ENCODE measurements at regions not wholly inside any gene's neighbourhood (a gene's known extent, or its start where the extent isn't known, plus 50 kb on each side); places are given as distances from the start of the nearest gene placed in this dataset.

DNA sequence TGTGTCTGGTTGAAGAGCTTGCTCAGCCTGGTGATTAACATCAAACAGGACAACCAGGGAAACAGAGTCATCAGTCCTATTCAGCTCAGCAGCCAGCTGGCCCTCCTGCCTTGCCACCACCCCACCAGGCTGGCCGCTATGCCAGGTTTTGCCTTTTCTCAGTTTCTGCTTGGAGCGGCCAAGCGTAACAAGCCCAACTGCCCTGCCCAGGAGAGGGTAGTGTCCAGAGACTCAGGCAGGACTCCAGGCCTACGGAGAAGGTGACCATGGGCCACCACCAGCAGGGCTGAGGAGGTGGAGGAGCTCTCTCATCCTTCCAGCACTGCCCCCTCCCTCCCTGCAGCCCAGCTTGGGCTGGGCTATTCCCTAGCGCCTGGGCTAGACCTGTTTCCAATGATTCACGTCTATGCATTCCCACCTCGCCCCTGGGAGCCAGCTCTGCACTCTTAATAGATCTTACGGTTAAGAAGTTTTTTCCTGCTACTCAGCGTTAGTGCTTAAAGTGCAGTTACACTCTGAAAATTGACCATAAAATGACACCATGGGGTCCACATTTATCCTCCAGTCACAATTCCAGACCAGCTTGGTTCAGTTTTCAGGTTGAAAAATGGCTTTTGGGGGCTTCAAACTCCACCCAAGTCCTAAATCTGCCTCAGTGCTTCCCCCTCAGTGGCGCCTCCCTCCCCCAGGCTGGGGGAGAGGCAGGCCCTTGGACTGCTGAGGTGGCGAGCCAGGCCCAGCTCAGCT lies 124.0 kb upstream of the PJA1 start:
- Mint-ChIP-seq H3K36me3 (no peaks in the 10 kb centered on the region), H3K9me3 (ENCODE audit: low read depth) (no peaks in the 10 kb centered on the region), H3K4me3 (no peak overlapping the region), H3K27me3 (no peaks in the 10 kb centered on the region), H3K27ac (no peak overlapping the region), H3K4me1 (no peaks in the 10 kb centered on the region)
- DNase-seq (no peak), ATAC-seq (no peak)
- CTCF ChIA-PET, result interaction anchor here (2.1 kb wide), 1 partner anchor 462 kb away, joined by 7 read pairs; no protein-coding TSS in a partner anchor

DNA sequence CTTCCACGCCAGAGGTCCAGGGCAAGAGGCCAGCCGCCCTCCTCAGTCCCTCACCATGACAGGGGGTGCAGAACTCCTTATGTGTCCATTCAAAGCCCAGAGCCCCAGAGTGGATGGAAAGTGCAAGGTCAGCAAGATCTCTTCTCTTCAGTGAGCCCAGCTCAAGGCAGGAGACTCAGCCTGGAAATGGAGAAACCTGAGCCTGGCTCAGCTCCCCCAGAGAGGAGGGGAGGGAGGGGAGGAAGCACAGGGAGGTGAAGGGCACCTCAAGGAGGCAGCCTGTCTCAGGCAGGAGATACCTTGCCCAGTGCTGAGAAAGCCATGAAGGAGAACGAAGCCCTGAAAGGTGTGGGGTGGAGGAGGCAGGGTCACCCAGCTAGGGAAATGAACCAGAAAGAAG lies 121.8 kb upstream of the PJA1 start:
- CTCF ChIA-PET, result interaction anchor here (0.8 to 1.3 kb wide), 2 partner anchors 460 to 465 kb away, joined by 3 to 4 read pairs; no protein-coding TSS in a partner anchor
- Mint-ChIP-seq H3K4me1 (no peaks in the 10 kb centered on the region), H3K27me3 (no peaks in the 10 kb centered on the region)

DNA sequence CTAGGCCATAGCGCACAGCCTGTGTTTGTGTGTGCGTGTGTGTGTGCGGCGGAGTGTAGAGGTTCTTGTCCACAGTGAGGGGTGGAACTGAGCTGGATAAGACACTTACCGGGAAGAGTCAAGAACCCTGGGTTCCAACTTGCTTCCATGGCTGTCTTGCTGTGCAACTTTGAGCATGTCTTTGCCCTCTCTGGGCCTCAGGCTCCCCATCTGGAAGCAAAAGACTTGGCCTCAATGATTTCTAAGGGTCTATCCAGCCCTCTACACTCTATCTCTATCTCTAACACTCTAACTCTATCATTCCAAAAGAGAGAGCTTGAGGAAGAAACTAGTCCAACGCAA lies 121.3 kb upstream of the PJA1 start:
- DNase-seq (no peak), ATAC-seq (no peak)
- Mint-ChIP-seq H3K27me3 (no peaks in the 10 kb centered on the region), H3K9me3 (ENCODE audit: low read depth) (no peaks in the 10 kb centered on the region), H3K36me3 (no peaks in the 10 kb centered on the region), H3K4me3 (no peak overlapping the region), H3K4me1 (no peaks in the 10 kb centered on the region), H3K27ac (no peak overlapping the region)
- CTCF ChIA-PET, result interaction anchor here (0.8 to 1.3 kb wide), 2 partner anchors 459 to 464 kb away, joined by 3 to 4 read pairs; no protein-coding TSS in a partner anchor

More for the DNA sequence above, 121.8 kb upstream of the PJA1 start:
- no peak overlapping the region for H3K27ac Mint-ChIP-seq
- no peaks in the 10 kb centered on the region for H3K36me3 Mint-ChIP-seq
- DNase-seq, result no peak
- no peak for ATAC-seq
- no peak overlapping the region for H3K4me3 Mint-ChIP-seq
- no peaks in the 10 kb centered on the region for H3K9me3 Mint-ChIP-seq (ENCODE audit: low read depth)

DNA sequence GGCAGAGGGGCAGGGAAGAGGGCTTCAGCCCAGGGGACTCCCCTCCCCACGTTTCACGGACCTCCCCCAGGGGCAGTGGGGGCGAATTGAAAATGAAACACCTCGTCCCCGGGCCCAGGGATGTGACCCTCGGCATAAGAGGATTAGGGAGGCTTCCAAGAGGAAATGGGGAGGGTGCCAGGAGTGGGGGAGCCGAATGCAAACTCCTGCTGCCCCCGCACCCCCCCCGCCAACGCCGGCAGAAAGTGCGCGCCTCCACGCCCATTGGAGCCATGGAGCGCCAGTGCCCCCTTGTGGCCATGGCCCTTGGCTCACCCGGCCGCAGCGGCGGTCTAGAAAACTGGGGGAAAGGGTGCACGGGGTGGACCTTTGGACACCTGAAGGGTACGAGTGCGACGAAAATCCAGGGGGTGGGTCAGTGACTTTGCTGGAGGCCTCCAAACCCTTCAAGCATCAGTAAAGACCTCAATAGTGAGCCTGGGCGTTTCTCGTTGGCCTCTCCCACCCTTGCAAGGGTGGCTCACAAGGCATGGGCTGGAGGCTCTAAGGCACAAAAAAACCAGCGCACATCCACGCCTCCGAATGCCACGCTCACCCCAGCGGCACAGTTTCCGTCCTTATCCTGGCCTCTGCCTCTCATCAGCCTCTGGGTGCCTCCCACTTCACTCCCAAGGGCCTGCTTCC lies 120.8 kb upstream of the PJA1 start:
- CTCF ChIA-PET, result interaction anchor here (3.3 kb wide), 1 partner anchor 458 kb away, joined by 20 read pairs; the partner anchor contains the start of gene EFNB1
- Mint-ChIP-seq H3K9me3 (ENCODE audit: low read depth) (no peaks in the 10 kb centered on the region), H3K4me1 (no peaks in the 10 kb centered on the region), H3K27me3 (no peaks in the 10 kb centered on the region), H3K4me3 (peak overlapping the region; percentile 30), H3K27ac (no peak overlapping the region), H3K36me3 (no peaks in the 10 kb centered on the region)
- ATAC-seq, result peak; percentile 58
- DNase-seq, result peak; percentile 52

DNA sequence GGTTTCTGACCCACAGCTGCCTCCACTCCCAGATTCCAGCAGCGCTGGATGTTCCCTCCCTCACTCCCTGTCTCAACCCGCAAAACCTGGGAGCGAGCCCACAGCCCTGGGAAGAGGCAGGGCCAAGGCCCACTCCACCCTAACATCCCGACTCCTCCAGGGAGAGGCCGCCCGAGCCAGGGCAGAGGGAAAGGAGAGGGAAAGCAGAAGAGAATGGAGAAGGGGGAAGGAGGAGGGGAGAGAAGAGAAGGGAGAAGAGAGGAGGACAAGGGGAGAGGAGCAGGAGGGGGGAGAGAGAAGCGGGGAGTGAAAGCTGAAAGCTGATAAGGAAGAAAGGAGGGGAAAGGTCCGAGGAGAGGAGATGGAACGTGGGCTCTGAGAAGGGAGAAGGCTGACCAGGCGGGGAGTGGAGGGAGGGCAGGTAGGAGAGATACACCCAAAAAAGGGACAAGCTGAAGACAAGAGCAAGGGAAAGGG lies 120.2 kb upstream of the PJA1 start:
- no peak for ATAC-seq
- H3K27ac Mint-ChIP-seq, result no peak overlapping the region

DNA sequence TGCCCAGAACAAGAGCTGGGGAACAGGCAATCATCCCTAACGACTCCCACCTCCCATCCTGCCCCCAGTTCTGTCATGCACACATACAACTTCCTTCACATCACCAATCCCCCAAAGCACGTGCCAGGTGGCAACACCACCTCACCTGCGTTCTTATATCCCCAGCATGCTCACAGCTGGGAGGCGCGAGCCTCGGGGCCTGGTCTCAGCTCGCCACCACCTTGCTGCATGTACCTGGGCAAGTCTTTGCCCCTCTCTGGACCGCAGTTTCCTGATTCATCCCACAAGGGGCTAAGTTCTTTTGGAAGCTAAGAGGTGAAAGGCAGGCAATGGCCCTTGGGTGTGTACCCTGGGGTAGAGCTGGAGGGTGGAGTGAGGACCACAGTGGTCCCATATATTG lies 119.2 kb upstream of the PJA1 start:
- CTCF ChIA-PET, result interaction anchor here (1.0 to 3.3 kb wide), 2 partner anchors 456 to 552 kb away, joined by 3 to 20 read pairs; partner anchors contain the start of gene EFNB1
- Mint-ChIP-seq H3K27ac (no peak overlapping the region), H3K36me3 (no peaks in the 10 kb centered on the region), H3K27me3 (no peaks in the 10 kb centered on the region), H3K4me3 (no peak overlapping the region), H3K9me3 (ENCODE audit: low read depth) (no peaks in the 10 kb centered on the region), H3K4me1 (no peaks in the 10 kb centered on the region)
- DNase-seq (no peak), ATAC-seq (no peak)

More for the DNA sequence above, 120.2 kb upstream of the PJA1 start:
- DNase-seq, result no peak
- Mint-ChIP-seq H3K36me3 (no peaks in the 10 kb centered on the region), H3K4me3 (peak overlapping the region; percentile 30), H3K9me3 (ENCODE audit: low read depth) (no peaks in the 10 kb centered on the region), H3K27me3 (no peaks in the 10 kb centered on the region), H3K4me1 (no peaks in the 10 kb centered on the region)
- CTCF ChIA-PET, result interaction anchor here (1.0 to 3.3 kb wide), 2 partner anchors 457 to 552 kb away, joined by 3 to 20 read pairs; partner anchors contain the start of gene EFNB1

DNA sequence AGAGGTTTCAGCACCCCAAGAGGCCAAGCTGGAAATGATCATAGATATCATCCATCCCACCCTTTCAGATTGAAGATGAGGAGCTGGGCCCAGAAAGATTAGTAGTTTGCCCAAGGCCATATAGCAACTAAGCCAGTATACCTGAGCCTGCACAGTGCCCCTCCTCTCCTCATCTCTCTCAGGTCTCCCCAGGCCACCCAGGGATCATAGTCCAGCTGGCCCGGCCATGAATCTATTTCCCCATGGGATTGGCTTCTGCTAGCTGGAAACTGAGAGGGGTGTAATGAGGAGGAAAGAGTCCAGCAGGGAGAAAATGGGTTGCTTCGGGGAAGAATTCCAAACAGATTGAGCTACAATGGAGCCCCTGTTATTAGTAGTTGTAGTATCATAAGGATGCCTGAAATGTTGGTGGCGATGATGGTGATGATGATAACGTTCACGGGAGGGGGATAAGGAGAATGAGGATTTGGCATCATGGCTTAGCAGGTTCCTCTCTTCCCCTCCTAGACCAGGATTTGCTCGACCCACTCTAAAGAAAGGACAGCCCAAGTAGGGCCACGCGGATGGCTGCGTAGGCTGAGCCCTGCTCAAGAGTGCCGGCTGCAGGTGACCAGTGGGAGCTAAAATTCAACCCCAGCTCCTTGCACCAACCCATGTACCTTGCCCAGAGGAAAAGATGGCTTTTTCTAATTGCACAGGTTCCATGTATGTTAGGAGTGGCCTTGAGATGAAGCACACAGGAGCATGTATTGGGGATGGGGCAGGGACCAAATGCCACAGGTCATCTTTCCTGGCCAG lies 117.8 kb upstream of the PJA1 start:
- ATAC-seq, result no peak
- CTCF ChIA-PET, result interaction anchor here (3.3 kb wide), 1 partner anchor 455 kb away, joined by 20 read pairs; the partner anchor contains the start of gene EFNB1

DNA sequence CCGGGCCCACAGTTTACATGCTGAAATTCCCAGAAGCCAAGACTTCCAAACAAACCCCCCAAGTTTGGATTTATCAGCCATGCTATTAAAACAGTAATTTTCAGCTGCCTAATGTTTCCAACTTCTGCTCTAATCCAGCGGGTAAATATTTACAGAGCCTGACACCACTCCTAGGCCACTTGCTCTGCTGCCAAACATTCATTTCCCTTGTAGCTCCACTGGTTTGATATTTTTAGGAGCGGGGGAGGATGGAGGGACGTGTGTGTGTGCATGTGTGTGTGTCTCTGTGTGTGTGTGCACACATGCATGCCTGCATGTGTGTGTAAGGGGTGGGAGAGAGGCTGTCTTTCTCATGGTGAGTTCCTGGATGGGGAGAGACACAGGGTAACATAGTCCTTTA lies 115.7 kb upstream of the PJA1 start:
- CTCF ChIA-PET, result no interaction called here
- H3K4me1 Mint-ChIP-seq, result no peaks in the 10 kb centered on the region
- no peak for DNase-seq
- H3K27me3 Mint-ChIP-seq, result no peaks in the 10 kb centered on the region
- H3K4me3 Mint-ChIP-seq, result no peak overlapping the region
- H3K27ac Mint-ChIP-seq, result no peak overlapping the region
- no peak for ATAC-seq
- H3K9me3 Mint-ChIP-seq (ENCODE audit: low read depth), result no peaks in the 10 kb centered on the region
- no peaks in the 10 kb centered on the region for H3K36me3 Mint-ChIP-seq

More for the DNA sequence above, 117.8 kb upstream of the PJA1 start:
- H3K27ac Mint-ChIP-seq, result no peak overlapping the region
- no peak for DNase-seq
- H3K27me3 Mint-ChIP-seq, result no peaks in the 10 kb centered on the region
- no peaks in the 10 kb centered on the region for H3K9me3 Mint-ChIP-seq (ENCODE audit: low read depth)
- H3K4me1 Mint-ChIP-seq, result no peaks in the 10 kb centered on the region
- H3K4me3 Mint-ChIP-seq, result no peak overlapping the region
- H3K36me3 Mint-ChIP-seq, result no peaks in the 10 kb centered on the region

DNA sequence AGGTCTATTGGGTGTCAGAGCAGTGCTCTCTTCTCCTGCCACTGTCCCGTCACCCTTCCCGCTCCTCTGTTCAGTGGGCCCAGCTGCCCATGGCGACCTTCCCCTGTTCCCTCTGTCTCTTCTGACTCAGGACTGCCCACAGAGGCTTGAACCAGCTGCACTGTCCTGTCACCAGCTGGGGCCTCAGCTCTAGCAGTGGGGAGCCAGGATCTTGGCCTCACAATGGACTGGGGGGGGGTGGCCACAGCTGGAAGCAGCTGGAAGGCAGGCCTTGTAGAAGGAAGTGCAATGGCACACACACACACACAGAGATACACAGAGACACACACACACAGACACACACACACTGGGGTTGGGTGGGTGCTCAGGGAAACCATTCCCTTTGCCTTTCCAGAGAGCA lies 114.0 kb upstream of the PJA1 start:
- CTCF ChIA-PET, result no interaction called here
- Mint-ChIP-seq H3K27me3 (no peaks in the 10 kb centered on the region), H3K4me1 (peaks cover 3% of the 10 kb centered on the region), H3K4me3 (no peak overlapping the region), H3K9me3 (ENCODE audit: low read depth) (no peaks in the 10 kb centered on the region), H3K27ac (no peak overlapping the region), H3K36me3 (no peaks in the 10 kb centered on the region)
- no peak for DNase-seq
- no peak for ATAC-seq

DNA sequence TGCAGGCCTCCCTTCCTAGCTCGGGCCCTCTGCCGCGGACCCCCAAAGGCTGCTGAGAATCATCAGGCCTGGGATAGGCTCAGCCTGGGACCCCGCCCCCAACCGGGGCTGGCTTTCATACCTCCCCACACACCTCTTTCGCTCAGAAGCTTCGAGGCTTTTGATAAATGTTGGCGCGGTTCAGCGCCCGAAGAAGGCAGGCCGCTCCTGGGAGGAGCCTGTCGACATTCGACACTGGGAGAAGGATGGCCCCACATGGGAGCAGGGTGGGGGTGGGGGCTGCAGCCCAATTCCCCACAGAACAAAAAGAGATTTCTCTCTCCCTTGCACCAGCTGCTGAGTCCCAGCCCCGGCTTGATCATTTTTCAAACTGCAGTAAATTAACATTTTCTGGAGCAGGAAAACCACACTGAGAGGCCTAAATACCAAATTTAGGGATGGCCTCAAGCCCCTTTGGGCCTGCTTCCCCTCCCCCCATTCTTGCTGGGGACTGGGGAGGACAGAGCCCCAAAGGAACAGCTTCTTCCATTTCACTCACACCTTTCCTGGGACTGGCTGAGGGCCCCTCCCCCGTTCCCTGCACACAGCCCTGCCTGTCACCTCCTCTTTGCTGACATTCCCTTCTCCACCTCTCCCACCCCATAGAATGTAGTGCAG lies 112.9 kb upstream of the PJA1 start:
- Mint-ChIP-seq H3K36me3 (no peaks in the 10 kb centered on the region), H3K27me3 (no peaks in the 10 kb centered on the region), H3K9me3 (ENCODE audit: low read depth) (no peaks in the 10 kb centered on the region), H3K4me3 (no peak overlapping the region), H3K4me1 (peaks cover 3% of the 10 kb centered on the region), H3K27ac (no peak overlapping the region)
- ATAC-seq (no peak), DNase-seq (no peak)
- CTCF ChIA-PET, result no interaction called here

DNA sequence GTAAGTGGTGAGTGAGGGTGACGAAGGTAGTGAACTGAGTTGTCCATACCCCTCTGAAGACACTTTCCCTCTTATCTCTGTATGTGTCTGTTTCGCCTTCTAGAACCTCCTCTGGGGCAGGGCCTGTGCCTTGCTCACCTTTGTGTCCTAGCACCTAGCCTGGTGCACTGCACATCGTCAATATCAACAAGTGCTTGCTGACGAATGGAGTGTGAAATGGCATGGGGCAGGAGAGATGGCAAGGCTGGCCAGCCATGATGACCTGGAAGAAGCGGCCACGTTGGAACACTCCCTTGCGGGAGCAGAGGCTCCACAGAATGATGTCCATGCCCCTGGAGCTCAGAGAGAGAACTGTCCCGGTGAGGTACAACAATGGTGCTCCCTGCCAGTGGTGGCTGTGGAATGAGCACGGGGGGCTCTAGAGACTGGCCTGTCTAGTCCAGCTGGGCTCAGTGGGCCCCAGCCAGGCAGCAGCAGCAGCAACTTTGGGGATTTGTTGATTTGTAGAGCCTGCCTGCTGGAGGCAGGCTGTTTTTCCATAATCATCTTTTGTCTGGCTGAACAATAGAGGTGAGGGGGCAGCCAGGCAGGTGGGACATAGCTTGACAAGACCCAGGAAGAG lies 112.2 kb upstream of the PJA1 start:
- H3K4me1 Mint-ChIP-seq, result peaks cover 3% of the 10 kb centered on the region
- CTCF ChIA-PET, result no interaction called here
- no peaks in the 10 kb centered on the region for H3K36me3 Mint-ChIP-seq
- no peak overlapping the region for H3K27ac Mint-ChIP-seq
- DNase-seq, result no peak
- no peak overlapping the region for H3K4me3 Mint-ChIP-seq
- H3K27me3 Mint-ChIP-seq, result no peaks in the 10 kb centered on the region
- ATAC-seq, result no peak
- no peaks in the 10 kb centered on the region for H3K9me3 Mint-ChIP-seq (ENCODE audit: low read depth)

DNA sequence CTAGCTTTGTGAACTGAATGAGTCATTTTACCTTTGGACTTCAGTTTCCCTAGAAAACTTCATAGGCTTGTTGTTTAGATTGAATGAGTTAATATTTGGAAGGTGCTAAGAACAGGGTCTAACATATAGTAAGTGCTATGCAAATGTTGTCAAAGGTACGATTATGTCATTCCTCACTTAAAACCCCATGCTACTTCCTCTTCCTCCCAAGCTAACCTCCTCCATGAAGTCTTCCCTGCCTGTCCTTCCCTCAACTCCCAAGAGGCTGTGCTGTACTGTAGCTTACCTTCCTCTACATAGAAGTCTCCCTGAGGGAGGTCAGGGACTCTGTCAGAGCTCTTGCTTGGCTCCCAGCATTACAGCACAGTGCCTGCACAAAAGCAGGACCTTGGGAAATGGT lies 103.4 kb upstream of the PJA1 start:
- H3K27me3 Mint-ChIP-seq, result peaks cover 3% of the 10 kb centered on the region
- H3K27ac Mint-ChIP-seq, result no peak overlapping the region
- H3K9me3 Mint-ChIP-seq (ENCODE audit: low read depth), result no peaks in the 10 kb centered on the region
- ATAC-seq, result no peak
- no peaks in the 10 kb centered on the region for H3K4me1 Mint-ChIP-seq
- DNase-seq, result no peak
- CTCF ChIA-PET, result no interaction called here
- no peak overlapping the region for H3K4me3 Mint-ChIP-seq
- no peaks in the 10 kb centered on the region for H3K36me3 Mint-ChIP-seq
